A549 (cell line): ENCODE measurements at regions not wholly inside any gene's neighbourhood (a gene's known extent, or its start where the extent isn't known, plus 50 kb on each side); places are given as distances from the start of the nearest gene placed in this dataset.

Experiments used
- EP300 ChIP-seq, 2 experiments: fragments of >200 bp; sonication (Bioruptor Twin); formaldehyde crosslinking; IDR thresholded peaks; 2 replicates in 1 of 2; 3 replicates in 1 of 2; pipeline ENCODE4 v1.6.1; 2016 to 2017
- HDAC2 ChIP-seq: fragments of 200-600 bp; sonication (generic); IDR thresholded peaks from 2 replicates; pipeline ENCODE4 v1.6.1; 2016
- MAFK ChIP-seq: fragments of 450-650 bp; IDR thresholded peaks from 2 replicates; pipeline ENCODE4 v1.6.1; 2014; ENCODE audit not compliant: partially characterized antibody
- NPAS2 ChIP-seq: fragments of 250-450 bp; sonication (Bioruptor Pico); IDR thresholded peaks from 2 replicates; pipeline ENCODE4 v1.8.0; 2022; ENCODE audit warnings: mild to moderate bottlenecking, moderate library complexity, borderline replicate concordance
- POLR2A ChIP-seq: IDR thresholded peaks from 2 replicates; pipeline ENCODE4 v1.6.1; 2012; ENCODE audit warnings: mild to moderate bottlenecking, low read length
- RCOR1 ChIP-seq: fragments of 150-350 bp; IDR thresholded peaks from 2 replicates; pipeline ENCODE4 v1.6.1; 2014; ENCODE audit warnings: antibody characterized with exemption, low read length, low read depth
- RNF2 ChIP-seq: fragments of 200-600 bp; sonication (generic); IDR thresholded peaks from 2 replicates; pipeline ENCODE4 v1.6.1; 2016; ENCODE audit warnings: low read depth, mild to moderate bottlenecking, antibody characterized with exemption, moderate library complexity, borderline replicate concordance
- TF ChIP-seq, protein P1 (sequence below): fragments of >200 bp; sonication (Bioruptor Twin); formaldehyde crosslinking; IDR thresholded peaks from 3 replicates; pipeline ENCODE4 v1.5.1; 2016
- TF ChIP-seq, protein P2 (sequence below): fragments of 200-600 bp; sonication (generic); IDR thresholded peaks from 2 replicates; pipeline ENCODE4 v1.6.1; 2016; ENCODE audit warnings: antibody characterized with exemption, mild to moderate bottlenecking, moderate library complexity
- TF ChIP-seq, protein P3 (sequence below): IDR thresholded peaks from 2 replicates; pipeline ENCODE4 v1.6.1; 2012

DNA sequence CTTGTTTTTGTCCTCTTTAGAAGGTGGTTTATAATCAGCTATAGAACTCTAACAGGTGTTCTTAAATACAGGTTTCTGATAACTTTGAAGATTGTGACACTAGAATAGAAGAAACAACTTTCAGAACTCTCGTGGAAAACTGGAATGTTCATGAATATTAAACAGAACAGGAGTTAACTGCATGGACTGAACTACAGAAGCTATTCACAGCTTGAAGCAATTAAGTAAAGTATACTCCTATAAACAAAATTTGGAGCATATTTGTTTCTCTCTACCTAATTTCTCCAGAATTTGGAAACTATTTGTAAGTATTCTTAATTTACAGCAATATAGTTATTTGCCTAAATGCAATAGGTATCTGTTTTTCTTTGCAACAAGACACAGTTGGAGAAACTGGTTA is 824.8 kb downstream of the ADGRL2 start:
- TF ChIP-seq EP300 (IDR thresholded peaks at IDR 0.05) = no peak
- no peak for TF ChIP-seq MAFK
- TF ChIP-seq, protein P1, sequence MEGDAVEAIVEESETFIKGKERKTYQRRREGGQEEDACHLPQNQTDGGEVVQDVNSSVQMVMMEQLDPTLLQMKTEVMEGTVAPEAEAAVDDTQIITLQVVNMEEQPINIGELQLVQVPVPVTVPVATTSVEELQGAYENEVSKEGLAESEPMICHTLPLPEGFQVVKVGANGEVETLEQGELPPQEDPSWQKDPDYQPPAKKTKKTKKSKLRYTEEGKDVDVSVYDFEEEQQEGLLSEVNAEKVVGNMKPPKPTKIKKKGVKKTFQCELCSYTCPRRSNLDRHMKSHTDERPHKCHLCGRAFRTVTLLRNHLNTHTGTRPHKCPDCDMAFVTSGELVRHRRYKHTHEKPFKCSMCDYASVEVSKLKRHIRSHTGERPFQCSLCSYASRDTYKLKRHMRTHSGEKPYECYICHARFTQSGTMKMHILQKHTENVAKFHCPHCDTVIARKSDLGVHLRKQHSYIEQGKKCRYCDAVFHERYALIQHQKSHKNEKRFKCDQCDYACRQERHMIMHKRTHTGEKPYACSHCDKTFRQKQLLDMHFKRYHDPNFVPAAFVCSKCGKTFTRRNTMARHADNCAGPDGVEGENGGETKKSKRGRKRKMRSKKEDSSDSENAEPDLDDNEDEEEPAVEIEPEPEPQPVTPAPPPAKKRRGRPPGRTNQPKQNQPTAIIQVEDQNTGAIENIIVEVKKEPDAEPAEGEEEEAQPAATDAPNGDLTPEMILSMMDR = no peak
- no peak for TF ChIP-seq POLR2A
- TF ChIP-seq RCOR1 = no peak
- no peak for TF ChIP-seq HDAC2
- TF ChIP-seq, protein P2, sequence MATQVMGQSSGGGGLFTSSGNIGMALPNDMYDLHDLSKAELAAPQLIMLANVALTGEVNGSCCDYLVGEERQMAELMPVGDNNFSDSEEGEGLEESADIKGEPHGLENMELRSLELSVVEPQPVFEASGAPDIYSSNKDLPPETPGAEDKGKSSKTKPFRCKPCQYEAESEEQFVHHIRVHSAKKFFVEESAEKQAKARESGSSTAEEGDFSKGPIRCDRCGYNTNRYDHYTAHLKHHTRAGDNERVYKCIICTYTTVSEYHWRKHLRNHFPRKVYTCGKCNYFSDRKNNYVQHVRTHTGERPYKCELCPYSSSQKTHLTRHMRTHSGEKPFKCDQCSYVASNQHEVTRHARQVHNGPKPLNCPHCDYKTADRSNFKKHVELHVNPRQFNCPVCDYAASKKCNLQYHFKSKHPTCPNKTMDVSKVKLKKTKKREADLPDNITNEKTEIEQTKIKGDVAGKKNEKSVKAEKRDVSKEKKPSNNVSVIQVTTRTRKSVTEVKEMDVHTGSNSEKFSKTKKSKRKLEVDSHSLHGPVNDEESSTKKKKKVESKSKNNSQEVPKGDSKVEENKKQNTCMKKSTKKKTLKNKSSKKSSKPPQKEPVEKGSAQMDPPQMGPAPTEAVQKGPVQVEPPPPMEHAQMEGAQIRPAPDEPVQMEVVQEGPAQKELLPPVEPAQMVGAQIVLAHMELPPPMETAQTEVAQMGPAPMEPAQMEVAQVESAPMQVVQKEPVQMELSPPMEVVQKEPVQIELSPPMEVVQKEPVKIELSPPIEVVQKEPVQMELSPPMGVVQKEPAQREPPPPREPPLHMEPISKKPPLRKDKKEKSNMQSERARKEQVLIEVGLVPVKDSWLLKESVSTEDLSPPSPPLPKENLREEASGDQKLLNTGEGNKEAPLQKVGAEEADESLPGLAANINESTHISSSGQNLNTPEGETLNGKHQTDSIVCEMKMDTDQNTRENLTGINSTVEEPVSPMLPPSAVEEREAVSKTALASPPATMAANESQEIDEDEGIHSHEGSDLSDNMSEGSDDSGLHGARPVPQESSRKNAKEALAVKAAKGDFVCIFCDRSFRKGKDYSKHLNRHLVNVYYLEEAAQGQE = no peak
- TF ChIP-seq NPAS2 = no peak
- TF ChIP-seq, protein P3, sequence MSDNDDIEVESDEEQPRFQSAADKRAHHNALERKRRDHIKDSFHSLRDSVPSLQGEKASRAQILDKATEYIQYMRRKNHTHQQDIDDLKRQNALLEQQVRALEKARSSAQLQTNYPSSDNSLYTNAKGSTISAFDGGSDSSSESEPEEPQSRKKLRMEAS = no peak
- TF ChIP-seq RNF2 = no peak
